ENCODE measurements at regions not wholly inside any gene's neighbourhood (a gene's known extent, or its start where the extent isn't known, plus 50 kb on each side); places are given as distances from the start of the nearest gene placed in this dataset.

GRCh38 chr10:128929131-128929530 lies 537.9 kb upstream of the MGMT start:
- no peak for DNase-seq (ENCODE audit: low spot score)
- no peak for TF ChIP-seq CTCF (IDR thresholded peaks at IDR 0.05; ENCODE audit: borderline replicate concordance, control extremely low read depth, extremely low read depth, insufficient read depth, missing control alignments)
- in situ Hi-C loops (cut with MboI; ENCODE audit: low sequenced_read_pairs, unreplicated experiment): no loop called here

GRCh38 chr10:128929767-128930166 lies 537.3 kb upstream of the MGMT start:
- in situ Hi-C loops (cut with MboI; ENCODE audit: low sequenced_read_pairs, unreplicated experiment): no loop called here
- no peak for TF ChIP-seq CTCF (IDR thresholded peaks at IDR 0.05; ENCODE audit: borderline replicate concordance, control extremely low read depth, extremely low read depth, insufficient read depth, missing control alignments)
- no peak for DNase-seq (ENCODE audit: low spot score)

GRCh38 chr10:128930515-128930914 lies 536.5 kb upstream of the MGMT start:
- in situ Hi-C loops (cut with MboI; ENCODE audit: low sequenced_read_pairs, unreplicated experiment): no loop called here
- no peak for TF ChIP-seq CTCF (IDR thresholded peaks at IDR 0.05; ENCODE audit: borderline replicate concordance, control extremely low read depth, extremely low read depth, insufficient read depth, missing control alignments)
- no peak for DNase-seq (ENCODE audit: low spot score)

- in situ Hi-C loops (cut with MboI; ENCODE audit: low sequenced_read_pairs, unreplicated experiment): no loop called here
- DNase-seq (ENCODE audit: low spot score): no peak
- no peak for TF ChIP-seq CTCF (IDR thresholded peaks at IDR 0.05; ENCODE audit: borderline replicate concordance, control extremely low read depth, extremely low read depth, insufficient read depth, missing control alignments)
Observed at GRCh38 chr10:128932071-128932820, 534.8 kb upstream of the MGMT start.

- no peak for TF ChIP-seq CTCF (IDR thresholded peaks at IDR 0.05; ENCODE audit: borderline replicate concordance, control extremely low read depth, extremely low read depth, insufficient read depth, missing control alignments)
- in situ Hi-C loops (cut with MboI; ENCODE audit: low sequenced_read_pairs, unreplicated experiment): no loop called here
- DNase-seq (ENCODE audit: low spot score): no peak
Observed at GRCh38 chr10:128934492-128934891, 532.5 kb upstream of the MGMT start.

- no peak for DNase-seq (ENCODE audit: low spot score)
- TF ChIP-seq CTCF (IDR thresholded peaks at IDR 0.05; ENCODE audit: borderline replicate concordance, control extremely low read depth, extremely low read depth, insufficient read depth, missing control alignments): no peak
- in situ Hi-C loops (cut with MboI; ENCODE audit: low sequenced_read_pairs, unreplicated experiment): no loop called here
Observed at GRCh38 chr10:128936392-128936791, 530.6 kb upstream of the MGMT start.
